ENCODE measurements at regions not wholly inside any gene's neighbourhood (a gene's known extent, or its start where the extent isn't known, plus 50 kb on each side); places are given as distances from the start of the nearest gene placed in this dataset.
"Not testable (repeated sequence)": the region's sequence is repeated elsewhere in the genome, so short reads cannot be mapped to it uniquely, and the experiment has no call there.

DNA sequence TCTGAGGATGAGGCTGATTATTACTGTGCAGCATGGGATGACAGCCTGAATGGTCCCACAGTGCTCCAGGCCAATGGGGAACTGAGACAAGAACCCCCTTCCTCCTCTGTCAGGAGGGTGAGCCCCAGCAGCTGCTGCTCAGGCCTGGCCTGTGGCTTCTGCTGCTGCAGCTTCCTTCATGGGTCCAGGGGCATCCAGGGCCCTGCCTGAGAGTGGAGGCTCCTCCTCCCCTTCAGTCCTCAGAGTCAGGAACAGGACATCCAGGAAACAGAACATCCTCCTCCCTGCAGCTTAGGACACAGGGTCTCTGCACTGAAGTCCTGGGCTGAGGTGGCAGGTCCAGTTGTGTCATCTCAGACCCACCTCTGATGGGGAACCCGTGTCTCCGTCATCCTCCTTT is 127.2 kb downstream of the ZNF280B start:
- TF ChIP-seq, protein P1, sequence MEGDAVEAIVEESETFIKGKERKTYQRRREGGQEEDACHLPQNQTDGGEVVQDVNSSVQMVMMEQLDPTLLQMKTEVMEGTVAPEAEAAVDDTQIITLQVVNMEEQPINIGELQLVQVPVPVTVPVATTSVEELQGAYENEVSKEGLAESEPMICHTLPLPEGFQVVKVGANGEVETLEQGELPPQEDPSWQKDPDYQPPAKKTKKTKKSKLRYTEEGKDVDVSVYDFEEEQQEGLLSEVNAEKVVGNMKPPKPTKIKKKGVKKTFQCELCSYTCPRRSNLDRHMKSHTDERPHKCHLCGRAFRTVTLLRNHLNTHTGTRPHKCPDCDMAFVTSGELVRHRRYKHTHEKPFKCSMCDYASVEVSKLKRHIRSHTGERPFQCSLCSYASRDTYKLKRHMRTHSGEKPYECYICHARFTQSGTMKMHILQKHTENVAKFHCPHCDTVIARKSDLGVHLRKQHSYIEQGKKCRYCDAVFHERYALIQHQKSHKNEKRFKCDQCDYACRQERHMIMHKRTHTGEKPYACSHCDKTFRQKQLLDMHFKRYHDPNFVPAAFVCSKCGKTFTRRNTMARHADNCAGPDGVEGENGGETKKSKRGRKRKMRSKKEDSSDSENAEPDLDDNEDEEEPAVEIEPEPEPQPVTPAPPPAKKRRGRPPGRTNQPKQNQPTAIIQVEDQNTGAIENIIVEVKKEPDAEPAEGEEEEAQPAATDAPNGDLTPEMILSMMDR (IDR thresholded peaks at IDR 0.05; ENCODE audit: control extremely low read depth in 1 of 3, insufficient read depth in 1 of 3, low read depth in 1 of 3, low read length in 3 of 3) = not testable (repeated sequence)
- TF ChIP-seq RFX5 (IDR thresholded peaks at IDR 0.05; ENCODE audit: borderline replicate concordance, low read depth, low read length); EP300 (IDR thresholded peaks at IDR 0.05; ENCODE audit: borderline replicate concordance in 1 of 2, low read depth in 2 of 2, low read length in 2 of 2); GABPA (IDR thresholded peaks at IDR 0.05; ENCODE audit: borderline replicate concordance, insufficient read depth, low read length); POLR2A (IDR thresholded peaks at IDR 0.05; ENCODE audit: control extremely low read depth in 1 of 2, low read depth in 2 of 2, low read length in 2 of 2); POLR2AphosphoS5 (IDR thresholded peaks at IDR 0.05; ENCODE audit: low read depth, low read length); MAFK (IDR thresholded peaks at IDR 0.05; ENCODE audit: low read depth, low read length); MAX (IDR thresholded peaks at IDR 0.05); RBBP5 (IDR thresholded peaks at IDR 0.05; ENCODE audit: borderline replicate concordance, low read depth, low read length); SRF (IDR thresholded peaks at IDR 0.05; ENCODE audit: low read depth, low read length): not testable (repeated sequence)

Measured in H1 (cell line).